ENCODE measurements at regions not wholly inside any gene's neighbourhood (a gene's known extent, or its start where the extent isn't known, plus 50 kb on each side); places are given as distances from the start of the nearest gene placed in this dataset.

DNA sequence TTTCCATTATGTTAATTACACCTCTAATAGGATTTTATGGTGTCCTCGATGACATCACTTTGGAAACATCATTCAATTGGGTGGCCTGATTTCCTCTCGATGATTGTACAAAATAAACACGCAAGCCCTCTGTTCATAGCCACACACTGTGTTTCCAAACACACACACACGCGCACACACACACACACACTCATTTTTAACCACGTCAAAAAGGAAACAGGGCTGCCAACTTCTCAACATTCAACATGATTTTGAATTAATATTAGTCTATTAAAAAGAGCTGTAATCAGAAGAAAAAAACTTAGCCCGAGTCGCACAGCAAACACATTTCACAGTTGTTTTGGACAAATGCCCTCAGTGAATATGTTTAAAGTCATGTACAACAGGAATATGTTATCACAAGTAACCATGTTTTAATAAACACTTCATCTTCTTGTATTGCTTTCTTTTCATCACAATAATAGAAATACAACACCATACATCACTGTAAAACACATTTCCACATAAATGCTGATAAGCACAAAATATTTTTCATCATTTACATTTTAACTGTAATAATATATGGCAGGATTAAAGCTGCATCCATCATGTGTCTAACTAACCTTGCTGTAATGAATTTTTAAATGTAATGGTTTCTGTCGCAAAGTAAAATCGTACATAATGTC, 219.1 kb upstream of the IRX3 start:
- TF ChIP-seq, protein P1, sequence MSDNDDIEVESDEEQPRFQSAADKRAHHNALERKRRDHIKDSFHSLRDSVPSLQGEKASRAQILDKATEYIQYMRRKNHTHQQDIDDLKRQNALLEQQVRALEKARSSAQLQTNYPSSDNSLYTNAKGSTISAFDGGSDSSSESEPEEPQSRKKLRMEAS (IDR thresholded peaks at IDR 0.05): no peak
- TF ChIP-seq TCF12 (IDR thresholded peaks at IDR 0.05; ENCODE audit: low read depth) (no peak), ZBTB7A (IDR thresholded peaks at IDR 0.05; ENCODE audit: low read depth) (no peak), RAD21 (IDR thresholded peaks at IDR 0.05; ENCODE audit: low read depth) (no peak), FOXM1 (IDR thresholded peaks at IDR 0.05; ENCODE audit: borderline replicate concordance, low read depth) (no peak), YY1 (IDR thresholded peaks at IDR 0.05; ENCODE audit: low read depth) (no peak), TAF1 (IDR thresholded peaks at IDR 0.05; ENCODE audit: low read depth) (no peak), EP300 (IDR thresholded peaks at IDR 0.05; ENCODE audit: borderline replicate concordance) (no peak), CEBPB (IDR thresholded peaks at IDR 0.05) (no peak), EGR1 (IDR thresholded peaks at IDR 0.05) (no peak), CREB1 (IDR thresholded peaks at IDR 0.05; ENCODE audit: low read depth) (no peak)
- TF ChIP-seq, protein P2, sequence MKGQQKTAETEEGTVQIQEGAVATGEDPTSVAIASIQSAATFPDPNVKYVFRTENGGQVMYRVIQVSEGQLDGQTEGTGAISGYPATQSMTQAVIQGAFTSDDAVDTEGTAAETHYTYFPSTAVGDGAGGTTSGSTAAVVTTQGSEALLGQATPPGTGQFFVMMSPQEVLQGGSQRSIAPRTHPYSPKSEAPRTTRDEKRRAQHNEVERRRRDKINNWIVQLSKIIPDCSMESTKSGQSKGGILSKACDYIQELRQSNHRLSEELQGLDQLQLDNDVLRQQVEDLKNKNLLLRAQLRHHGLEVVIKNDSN (IDR thresholded peaks at IDR 0.05): no peak

DNA sequence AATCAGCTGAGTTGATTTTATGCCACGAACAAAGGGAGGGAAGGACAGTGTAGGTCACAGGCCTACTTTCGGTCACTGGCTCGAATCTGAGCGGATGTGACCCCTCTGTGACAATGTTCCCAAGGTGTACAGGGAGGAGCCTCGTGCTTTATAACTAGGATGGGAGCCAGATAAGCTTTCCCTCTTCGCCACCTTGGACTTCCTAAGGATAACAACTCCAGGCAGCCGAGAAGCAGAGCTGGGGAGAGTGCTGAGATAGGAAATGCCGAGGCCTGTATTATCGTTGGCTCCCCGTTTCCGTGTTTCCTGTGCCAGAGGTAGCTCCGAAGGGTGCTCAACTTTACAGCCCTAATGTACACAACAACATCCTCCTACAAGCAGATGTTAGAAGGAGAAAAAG, 217.8 kb upstream of the IRX3 start:
- TF ChIP-seq, protein P3, sequence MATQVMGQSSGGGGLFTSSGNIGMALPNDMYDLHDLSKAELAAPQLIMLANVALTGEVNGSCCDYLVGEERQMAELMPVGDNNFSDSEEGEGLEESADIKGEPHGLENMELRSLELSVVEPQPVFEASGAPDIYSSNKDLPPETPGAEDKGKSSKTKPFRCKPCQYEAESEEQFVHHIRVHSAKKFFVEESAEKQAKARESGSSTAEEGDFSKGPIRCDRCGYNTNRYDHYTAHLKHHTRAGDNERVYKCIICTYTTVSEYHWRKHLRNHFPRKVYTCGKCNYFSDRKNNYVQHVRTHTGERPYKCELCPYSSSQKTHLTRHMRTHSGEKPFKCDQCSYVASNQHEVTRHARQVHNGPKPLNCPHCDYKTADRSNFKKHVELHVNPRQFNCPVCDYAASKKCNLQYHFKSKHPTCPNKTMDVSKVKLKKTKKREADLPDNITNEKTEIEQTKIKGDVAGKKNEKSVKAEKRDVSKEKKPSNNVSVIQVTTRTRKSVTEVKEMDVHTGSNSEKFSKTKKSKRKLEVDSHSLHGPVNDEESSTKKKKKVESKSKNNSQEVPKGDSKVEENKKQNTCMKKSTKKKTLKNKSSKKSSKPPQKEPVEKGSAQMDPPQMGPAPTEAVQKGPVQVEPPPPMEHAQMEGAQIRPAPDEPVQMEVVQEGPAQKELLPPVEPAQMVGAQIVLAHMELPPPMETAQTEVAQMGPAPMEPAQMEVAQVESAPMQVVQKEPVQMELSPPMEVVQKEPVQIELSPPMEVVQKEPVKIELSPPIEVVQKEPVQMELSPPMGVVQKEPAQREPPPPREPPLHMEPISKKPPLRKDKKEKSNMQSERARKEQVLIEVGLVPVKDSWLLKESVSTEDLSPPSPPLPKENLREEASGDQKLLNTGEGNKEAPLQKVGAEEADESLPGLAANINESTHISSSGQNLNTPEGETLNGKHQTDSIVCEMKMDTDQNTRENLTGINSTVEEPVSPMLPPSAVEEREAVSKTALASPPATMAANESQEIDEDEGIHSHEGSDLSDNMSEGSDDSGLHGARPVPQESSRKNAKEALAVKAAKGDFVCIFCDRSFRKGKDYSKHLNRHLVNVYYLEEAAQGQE (IDR thresholded peaks at IDR 0.05; ENCODE audit: low read depth): no peak
- TF ChIP-seq YY1 (IDR thresholded peaks at IDR 0.05; ENCODE audit: low read depth) (no peak), RAD21 (IDR thresholded peaks at IDR 0.05; ENCODE audit: low read depth) (no peak), EGR1 (IDR thresholded peaks at IDR 0.05) (no peak), EP300 (IDR thresholded peaks at IDR 0.05; ENCODE audit: borderline replicate concordance) (no peak)

DNA sequence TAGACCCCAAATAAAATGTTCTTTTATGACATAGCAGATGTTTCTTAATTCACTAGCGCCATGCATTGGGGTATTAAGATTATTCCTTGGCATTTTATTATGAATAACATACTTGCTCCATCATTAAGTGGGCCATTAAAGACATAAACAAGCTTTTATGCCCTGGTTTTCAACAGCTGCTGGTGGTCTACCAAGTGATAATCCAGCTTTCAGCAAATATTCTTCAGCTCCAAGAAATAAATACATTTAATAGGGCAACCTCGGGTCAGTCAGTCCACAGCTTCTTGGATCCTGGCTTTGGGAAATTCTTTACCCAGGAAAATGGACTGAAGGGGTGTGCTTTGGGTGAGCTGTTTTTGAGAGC, 217.3 kb upstream of the IRX3 start:
- no peak for TF ChIP-seq RAD21 (IDR thresholded peaks at IDR 0.05; ENCODE audit: low read depth)

DNA sequence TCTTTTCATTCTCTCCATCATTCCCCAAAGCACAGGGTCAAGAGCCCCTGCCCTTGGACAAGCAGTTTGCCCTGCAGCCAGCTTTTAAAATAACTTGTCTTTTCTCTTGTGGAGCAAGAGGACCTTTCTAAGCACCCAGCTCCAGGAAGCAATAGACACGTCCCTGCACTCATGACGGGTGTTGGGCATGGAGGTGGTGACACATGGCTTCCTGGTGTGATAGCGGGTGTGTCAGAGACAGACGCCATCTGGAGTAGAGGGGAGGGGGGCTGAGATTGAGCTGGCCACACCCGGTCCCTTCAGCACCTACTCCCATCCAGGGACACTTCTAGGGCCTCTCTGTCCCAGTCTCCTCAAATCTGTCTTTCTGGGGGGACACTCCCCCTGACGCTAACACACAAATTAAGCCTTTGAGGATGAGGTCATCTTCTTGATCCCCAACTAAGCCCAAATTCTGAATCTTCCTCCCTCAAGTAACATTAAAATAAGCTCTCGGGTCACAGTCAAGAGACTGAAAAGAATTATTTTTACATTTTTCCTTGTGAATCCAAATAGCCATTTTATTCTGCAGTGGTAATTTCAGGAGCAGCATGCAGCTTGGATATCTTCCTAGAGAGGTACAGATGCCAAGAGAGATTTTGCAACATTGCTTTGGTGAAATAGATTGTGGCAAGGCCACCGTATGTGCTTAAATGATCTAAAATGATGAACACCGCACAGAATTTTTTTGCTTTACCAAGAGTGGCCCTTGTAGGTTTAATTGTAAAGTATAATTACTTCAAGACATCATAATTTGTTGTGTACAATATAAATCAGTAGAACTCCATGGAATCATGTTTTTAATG, 216.6 kb upstream of the IRX3 start:
- no peak for TF ChIP-seq FOXM1 (IDR thresholded peaks at IDR 0.05; ENCODE audit: borderline replicate concordance, low read depth)
- TF ChIP-seq ZBTB7A (IDR thresholded peaks at IDR 0.05; ENCODE audit: low read depth): no peak
- TF ChIP-seq, protein P1 (IDR thresholded peaks at IDR 0.05): no peak
- no peak for TF ChIP-seq TEAD4 (IDR thresholded peaks at IDR 0.05)
- TF ChIP-seq YY1 (IDR thresholded peaks at IDR 0.05; ENCODE audit: low read depth): no peak
- no peak for TF ChIP-seq CEBPB (IDR thresholded peaks at IDR 0.05)
- no peak for TF ChIP-seq EGR1 (IDR thresholded peaks at IDR 0.05)
- TF ChIP-seq EP300 (IDR thresholded peaks at IDR 0.05; ENCODE audit: borderline replicate concordance): no peak
- TF ChIP-seq TCF12 (IDR thresholded peaks at IDR 0.05; ENCODE audit: low read depth): no peak
- no peak for TF ChIP-seq CREB1 (IDR thresholded peaks at IDR 0.05; ENCODE audit: low read depth)
- no peak for TF ChIP-seq TAF1 (IDR thresholded peaks at IDR 0.05; ENCODE audit: low read depth)
- TF ChIP-seq, protein P3 (IDR thresholded peaks at IDR 0.05; ENCODE audit: low read depth): no peak
- TF ChIP-seq RAD21 (IDR thresholded peaks at IDR 0.05; ENCODE audit: low read depth): no peak
- TF ChIP-seq, protein P2 (IDR thresholded peaks at IDR 0.05): no peak
- no peak for TF ChIP-seq NFIC (IDR thresholded peaks at IDR 0.05)

DNA sequence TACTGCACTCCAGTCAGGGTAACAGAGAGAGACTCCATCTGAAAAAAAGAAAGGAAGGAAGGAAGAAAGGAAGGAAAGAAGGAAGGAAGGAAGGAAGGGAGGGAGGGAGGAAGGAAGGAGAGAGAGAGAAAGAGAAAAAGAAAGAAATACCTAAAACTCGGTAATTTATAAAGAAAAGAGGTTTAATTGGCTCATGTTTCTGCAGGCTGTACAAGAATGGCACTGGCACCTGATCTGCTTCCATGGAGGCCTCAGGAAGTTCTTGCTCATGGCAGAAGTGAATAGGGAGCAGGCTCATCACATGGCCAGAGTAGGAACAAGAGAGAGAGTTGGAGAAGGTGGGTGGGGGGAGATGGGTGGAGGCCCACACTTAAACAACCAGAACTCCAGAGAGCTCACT, 215.2 kb upstream of the IRX3 start:
- TF ChIP-seq FOXM1 (IDR thresholded peaks at IDR 0.05; ENCODE audit: borderline replicate concordance, low read depth) (no peak), NFIC (IDR thresholded peaks at IDR 0.05) (no peak), ZBTB7A (IDR thresholded peaks at IDR 0.05; ENCODE audit: low read depth) (no peak)

DNA sequence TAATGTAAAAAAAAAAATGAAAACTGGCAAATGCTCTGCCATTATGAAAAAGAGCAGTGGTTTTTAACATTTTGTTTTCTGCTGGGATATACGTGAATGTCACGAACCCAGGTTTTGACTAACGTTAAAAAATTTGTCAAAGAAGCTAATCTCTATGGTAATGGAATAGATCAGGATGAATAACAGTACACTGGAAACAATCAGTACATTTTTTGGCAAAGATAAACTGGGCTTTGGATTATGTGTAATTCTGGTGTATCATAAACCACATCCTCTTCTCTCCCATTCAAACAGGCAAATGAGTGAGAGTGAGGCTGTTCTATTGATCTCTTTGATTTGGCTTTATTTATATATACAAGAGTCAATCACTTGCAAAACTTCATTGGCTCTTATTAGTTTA, 207.0 kb upstream of the IRX3 start:
- TF ChIP-seq, protein P2 (IDR thresholded peaks at IDR 0.05): no peak
- no peak for TF ChIP-seq NFIC (IDR thresholded peaks at IDR 0.05)
- TF ChIP-seq, protein P3 (IDR thresholded peaks at IDR 0.05; ENCODE audit: low read depth): no peak
- no peak for TF ChIP-seq FOXM1 (IDR thresholded peaks at IDR 0.05; ENCODE audit: borderline replicate concordance, low read depth)
